ENCODE measurements at regions not wholly inside any gene's neighbourhood (a gene's known extent, or its start where the extent isn't known, plus 50 kb on each side); places are given as distances from the start of the nearest gene placed in this dataset.

- H2BK15ac ChIP-seq (ENCODE audit: low read depth, low read length), result no peak overlapping the region
- H3K14ac ChIP-seq (replicated peaks; ENCODE audit: low read depth, low read length), result no peak overlapping the region
- H3K56ac ChIP-seq (ENCODE audit: extremely low read depth, insufficient read depth, low read length), result no peak overlapping the region
- no peaks in the 10 kb centered on the region for H4K20me1 ChIP-seq (ENCODE audit: insufficient read depth, low read length)
- H2AK5ac ChIP-seq (ENCODE audit: low read depth, low read length), result no peak overlapping the region
- ATAC-seq (ENCODE audit: low read depth) (peak; percentile 66), DNase-seq (peak; percentile 76)
- CTCF ChIA-PET, result no interaction called here
- POLR2A ChIA-PET (ENCODE audit: unreplicated experiment), result no interaction called here
- H3K9me1 ChIP-seq (ENCODE audit: insufficient read depth, low read length), result no peaks in the 10 kb centered on the region
- no peak overlapping the region for H2BK5ac ChIP-seq (ENCODE audit: low read depth, low read length, poor library complexity, severe bottlenecking)
- dilution Hi-C loops (cut with HindIII; ENCODE audit: low sequenced_read_pairs, unreplicated experiment), result no loop called here
- H2AK9ac ChIP-seq (replicated peaks; ENCODE audit: low read depth, low read length, poor library complexity), result no peak overlapping the region
- in situ Hi-C loops (cut with MboI; ENCODE audit: low sequenced_read_pairs), result no loop called here
- no peak overlapping the region for H4K8ac ChIP-seq (ENCODE audit: low read depth in 2 of 2, low read length in 2 of 2)
- intact Hi-C loops (cut with micrococcal nuclease), result no loop called here
- no peaks in the 10 kb centered on the region for H3K4me1 ChIP-seq (ENCODE audit: control insufficient read depth, insufficient read depth, low read length)
- no peak overlapping the region for H2BK120ac ChIP-seq (ENCODE audit: low read depth, low read length)
- no peak overlapping the region for H3K4me2 ChIP-seq (ENCODE audit: low read depth, low read length)
- no peak overlapping the region for H3K23ac ChIP-seq (ENCODE audit: low read depth, low read length)
- no peaks in the 10 kb centered on the region for H3K79me1 ChIP-seq (ENCODE audit: low read depth in 1 of 2, low read length in 2 of 2)
- H3K9me3 ChIP-seq (ENCODE audit: control insufficient read depth, insufficient read depth, low read length), result no peaks in the 10 kb centered on the region
- BruUV-seq (replicated peaks), result no TSS peak
- 48% methylated on average over 2 of the region's 5 CpGs; no CpG with 5 or more reads in 1 of the 2 experiments for whole genome bisulfite sequencing, 2 experiments (ENCODE audit: extremely low coverage in 2 of 2, insufficient read length in 1 of 2)
- H3K27ac ChIP-seq (ENCODE audit: insufficient read depth, low read length), result no peak overlapping the region
- H3K9ac ChIP-seq (ENCODE audit: low read depth, low read length), result no peak overlapping the region
- no peak overlapping the region for H3K4me3 ChIP-seq (ENCODE audit: insufficient read depth, low read depth, low read length)
- no peak overlapping the region for H2BK20ac ChIP-seq (ENCODE audit: low read depth, low read length)
- no peak overlapping the region for H3K18ac ChIP-seq (ENCODE audit: low read depth, low read length)
- no peak overlapping the region for H4K91ac ChIP-seq (ENCODE audit: insufficient read depth, low read depth, low read length)
- H3K36me3 ChIP-seq (ENCODE audit: control insufficient read depth, insufficient read depth, low read length), result no peaks in the 10 kb centered on the region
- no peak overlapping the region for H3K4ac ChIP-seq (ENCODE audit: low read depth, low read length)
- no peaks in the 10 kb centered on the region for H3K27me3 ChIP-seq (ENCODE audit: control insufficient read depth, insufficient read depth, low read length)
- peak overlapping the region; percentile 66 for H2AFZ ChIP-seq (replicated peaks; ENCODE audit: low read length, poor library complexity)
- TF ChIP-seq CEBPB (IDR thresholded peaks at IDR 0.05; ENCODE audit: low read depth, low read length) (peak; percentile 91), NFE2L2 (IDR thresholded peaks at IDR 0.05; ENCODE audit: low read depth, low read length) (no peak), MAZ (IDR thresholded peaks at IDR 0.05; ENCODE audit: borderline replicate concordance, low read depth, low read length) (no peak)
- H4K5ac ChIP-seq (ENCODE audit: low read depth, low read length), result no peak overlapping the region
These were observed 151.0 kb upstream of the HEY2 start for GRCh38 chr6:125598422-125598821.
